HepG2 (cell line): ENCODE measurements at regions not wholly inside any gene's neighbourhood (a gene's known extent, or its start where the extent isn't known, plus 50 kb on each side); places are given as distances from the start of the nearest gene placed in this dataset.

ENCODE experiments used
- ATAC-seq: fragments of 200-7000 bp; cut with Tn5 transposase; 3 replicates; pipeline ENCODE4 v1.9.1; 2020; ENCODE audit warnings: mild to moderate bottlenecking, moderate library complexity
- BruUV-seq: library from RNA; stranded (reverse); fragments of 400-500 nt; replicated peaks from 2 replicates; lab custom pipeline; 2021; lab: Mats Ljungman, UMichigan
- CTCF ChIA-PET: fragments of 300-600 bp; formaldehyde crosslinking; extraction: SDS; loops from one replicate; lab custom pipeline; 2021; ENCODE audit warnings: low total read pairs, inconsistent platforms, low intra/inter-chr PET ratio; lab: Yijun Ruan, JAX
- POLR2A ChIA-PET: fragments of 350-600 bp; sonication (Branson Sonifier 250); formaldehyde crosslinking; loops from one replicate; lab custom pipeline; 2020; ENCODE audit warnings: antibody characterized with exemption, inconsistent platforms; lab: Yijun Ruan, JAX
- DNase-seq: peaks from one replicate; pipeline ENCODE4 v3.0.0-alpha.2; 2015; ENCODE audit warnings: low spot score
- FAIRE-seq: peaks from 3 replicates; lab custom pipeline; 2011; peaks lifted over from hg19 to GRCh38; lab: Jason Lieb, UNC
- H2AFZ ChIP-seq: one replicate; pipeline ENCODE4 v1.6.1; 2011; ENCODE audit warnings: low read length, inconsistent platforms
- H3K27ac ChIP-seq: fragments of 300-600 bp; 3 replicates; pipeline ENCODE4 v1.8.0; 2011; ENCODE audit warnings: mixed run types, mild to moderate bottlenecking, mixed read lengths, low read length, inconsistent platforms; ENCODE audit not compliant: insufficient read depth; ENCODE audit errors: extremely low read length
- H3K27me3 ChIP-seq, 2 experiments: fragments of 200-600 bp in 1 of 2; 2 replicates in 1 of 2; 3 replicates in 1 of 2; pipeline versions ENCODE4 v1.6.0 to v1.8.0; 2011; ENCODE audit warnings: low read length in 2 of 2, mild to moderate bottlenecking in 2 of 2, moderate library complexity in 2 of 2, inconsistent platforms in 1 of 2; ENCODE audit not compliant: insufficient read depth in 2 of 2, control insufficient read depth in 1 of 2
- H3K36me3 ChIP-seq, 2 experiments: fragments of 200-600 bp in 1 of 2; replicated peaks in 1 of 2; 2 replicates in 1 of 2; 3 replicates in 1 of 2; pipeline versions ENCODE4 v1.5.1 to v1.8.0; 2011; ENCODE audit warnings: low read length in 2 of 2, inconsistent platforms in 1 of 2; ENCODE audit not compliant: insufficient read depth in 2 of 2, control insufficient read depth in 1 of 2
- H3K4me1 ChIP-seq: 2 replicates; pipeline ENCODE4 v1.5.1; 2012; ENCODE audit warnings: low read length, inconsistent platforms; ENCODE audit not compliant: insufficient read depth
- H3K4me2 ChIP-seq: 2 replicates; pipeline ENCODE4 v1.6.0; 2011; ENCODE audit warnings: low read depth, low read length, inconsistent platforms
- H3K4me3 ChIP-seq, 3 experiments: fragments of 200-600 bp in 1 of 3; sonication (generic), shearing (Covaris generic) in 1 of 3; replicated peaks in 1 of 3; 2 replicates each; pipeline ENCODE4 v1.5.1; 2011 to 2016; ENCODE audit warnings: low read length in 3 of 3, inconsistent platforms in 2 of 3, low read depth in 2 of 3, mild to moderate bottlenecking in 2 of 3, control low read depth in 1 of 3, mixed read lengths in 1 of 3; ENCODE audit not compliant: insufficient read depth in 1 of 3
- H3K79me2 ChIP-seq: one replicate; pipeline ENCODE4 v1.6.1; 2011; ENCODE audit warnings: low read length, inconsistent platforms; ENCODE audit not compliant: insufficient read depth
- H3K9ac ChIP-seq: 2 replicates; pipeline ENCODE4 v1.6.0; 2011; ENCODE audit warnings: mild to moderate bottlenecking, low read depth, low read length, inconsistent platforms; ENCODE audit not compliant: insufficient read depth
- H3K9me3 ChIP-seq: 2 replicates; pipeline ENCODE4 v1.5.1; 2012; ENCODE audit warnings: mild to moderate bottlenecking, low read length
- H4K20me1 ChIP-seq: 2 replicates; pipeline ENCODE4 v1.6.0; 2011; ENCODE audit warnings: inconsistent platforms, mild to moderate bottlenecking, low read length, moderate library complexity; ENCODE audit not compliant: insufficient read depth
- ATF7 ChIP-seq, 2 experiments: fragments of 450-650 bp in 1 of 2; sonication (generic) in 1 of 2; formaldehyde crosslinking in 1 of 2; IDR thresholded peaks; 2 replicates each; pipeline versions ENCODE4 v1.4.0 to v1.6.1; 2016 to 2020; ENCODE audit warnings: antibody characterized with exemption in 1 of 2, mild to moderate bottlenecking in 1 of 2, missing genetic modification reagents in 1 of 2
- CHD4 ChIP-seq: fragments of 200-600 bp; sonication (generic); IDR thresholded peaks from 2 replicates; pipeline ENCODE4 v1.7.0; 2017; ENCODE audit warnings: mild to moderate bottlenecking, low read length, borderline replicate concordance
- CSRNP1 ChIP-seq: sonication (generic); formaldehyde crosslinking; IDR thresholded peaks from 2 replicates; pipeline ENCODE4 v1.8.1; 2023; ENCODE audit warnings: mild to moderate bottlenecking, missing genetic modification reagents
- KLF9 ChIP-seq: IDR thresholded peaks from 2 replicates; pipeline ENCODE4 v1.6.1; 2016; ENCODE audit warnings: low read depth
- NFE2 ChIP-seq: sonication (generic); formaldehyde crosslinking; IDR thresholded peaks from 2 replicates; pipeline ENCODE4 v1.4.0; 2020; ENCODE audit warnings: missing genetic modification reagents
- NFIB ChIP-seq: sonication (generic); formaldehyde crosslinking; IDR thresholded peaks from 2 replicates; pipeline ENCODE4 v1.9.0; 2021; ENCODE audit warnings: missing genetic modification reagents, mild to moderate bottlenecking, borderline replicate concordance
- POGK ChIP-seq: sonication (generic); formaldehyde crosslinking; conservative IDR thresholded peaks from 2 replicates; pipeline ENCODE4 v1.8.0; 2022; ENCODE audit warnings: mild to moderate bottlenecking, moderate library complexity, missing genetic modification reagents
- POLR2AphosphoS5 ChIP-seq: IDR thresholded peaks from 2 replicates; pipeline ENCODE4 v1.6.1; 2012; ENCODE audit warnings: low read depth, low read length
- REPIN1 ChIP-seq: sonication (generic); formaldehyde crosslinking; IDR thresholded peaks from 2 replicates; pipeline ENCODE4 v1.8.0; 2022; ENCODE audit warnings: missing genetic modification reagents, low read depth, mild to moderate bottlenecking, borderline replicate concordance
- REXO4 ChIP-seq: sonication (generic); formaldehyde crosslinking; IDR thresholded peaks from 2 replicates; pipeline ENCODE4 v1.8.0; 2022; ENCODE audit warnings: missing genetic modification reagents, mild to moderate bottlenecking, borderline replicate concordance
- SPEN ChIP-seq: sonication (generic); formaldehyde crosslinking; IDR thresholded peaks from 2 replicates; pipeline ENCODE4 v1.5.1; 2020; ENCODE audit warnings: low read depth, mild to moderate bottlenecking, missing genetic modification reagents
- TCF7 ChIP-seq: sonication (generic); IDR thresholded peaks from 2 replicates; pipeline ENCODE4 v1.6.1; 2016; ENCODE audit warnings: antibody characterized with exemption, low read depth
- ZBTB8A ChIP-seq: sonication (generic); formaldehyde crosslinking; IDR thresholded peaks from 2 replicates; pipeline ENCODE4 v1.4.0; 2020; ENCODE audit warnings: mild to moderate bottlenecking, low read depth, missing genetic modification reagents, borderline replicate concordance
- ZNF296 ChIP-seq: sonication (generic); formaldehyde crosslinking; conservative IDR thresholded peaks from 2 replicates; pipeline ENCODE4 v1.5.0; 2020; ENCODE audit warnings: mild to moderate bottlenecking, missing genetic modification reagents
- ZNF367 ChIP-seq: sonication (generic); formaldehyde crosslinking; IDR thresholded peaks from 2 replicates; pipeline ENCODE4 v1.4.0; 2020; ENCODE audit warnings: missing genetic modification reagents, borderline replicate concordance
- ZNF557 ChIP-seq: sonication (generic); formaldehyde crosslinking; IDR thresholded peaks from 2 replicates; pipeline ENCODE4 v1.4.0; 2020; ENCODE audit warnings: missing genetic modification reagents
- ZNF724P ChIP-seq: sonication (generic); formaldehyde crosslinking; IDR thresholded peaks from 2 replicates; pipeline ENCODE4 v1.8.0; 2022; ENCODE audit warnings: missing genetic modification reagents, borderline replicate concordance
- ZNF775 ChIP-seq: sonication (generic); formaldehyde crosslinking; IDR thresholded peaks from 2 replicates; pipeline ENCODE4 v1.4.0; 2020; ENCODE audit warnings: missing genetic modification reagents, mild to moderate bottlenecking, moderate library complexity, borderline replicate concordance
- WGBS: methylation state at CpG from one replicate; pipeline ENCODE4 v1.1.6; 2017; ENCODE audit warnings: low lambda C conversion rate; 5-methylcytosine and 5-hydroxymethylcytosine counted together
- in situ Hi-C: cut with HindIII; loops from 2 replicates; pipeline ENCODE4 v1.10.0; 2017; ENCODE audit warnings: low pct_unique_long_range_greater_than_20kb; ENCODE audit not compliant: extremely low pct_ligation_motif_present
- intact Hi-C: fragments of 100-400 bp; cut with micrococcal nuclease; formaldehyde crosslinking; loops from one replicate; pipeline ENCODE4 v1.10.0; 2022; ENCODE audit not compliant: unreplicated experiment

GRCh38 chr21:31795992-31796391 is 64.1 kb upstream of the SCAF4 start:
- in situ Hi-C loops = no loop called here
- BruUV-seq = no TSS peak
- no peak for ATAC-seq
- TF ChIP-seq ZNF367 (CRISPR knock-in tag) (no peak), NFE2 (CRISPR knock-in tag) (no peak), KLF9 (CRISPR knock-in tag) (no peak), TCF7 (no peak), ZNF775 (CRISPR knock-in tag) (no peak), ATF7 (IDR thresholded peaks at IDR 0.05) (no peak), ATF7 (CRISPR knock-in tag; IDR thresholded peaks at IDR 0.05) (no peak), ZNF724P (CRISPR knock-in tag) (no peak), CHD4 (no peak), REXO4 (no peak), ZBTB8A (CRISPR knock-in tag) (no peak), POLR2AphosphoS5 (no peak), CSRNP1 (no peak), ZNF557 (CRISPR knock-in tag) (no peak), REPIN1 (no peak), NFIB (CRISPR knock-in tag) (no peak), POGK (no peak), SPEN (CRISPR knock-in tag) (no peak), ZNF296 (CRISPR knock-in tag) (no peak)

More at GRCh38 chr21:31795992-31796391, 64.1 kb upstream of the SCAF4 start:
- H3K79me2 ChIP-seq = no peaks in the 10 kb centered on the region
- no peaks in the 10 kb centered on the region for H3K4me1 ChIP-seq
- no peaks in the 10 kb centered on the region for H4K20me1 ChIP-seq
- no peak overlapping the region for H3K9ac ChIP-seq
- H3K27ac ChIP-seq = no peak overlapping the region
- no peak overlapping the region for H3K4me3 ChIP-seq
- no peak overlapping the region for H2AFZ ChIP-seq
- FAIRE-seq (no peak), DNase-seq (no peak)
- no peak overlapping the region for H3K4me2 ChIP-seq
- ChIA-PET CTCF (no interaction called here), POLR2A (no interaction called here)
- no peaks in the 10 kb centered on the region for H3K36me3 ChIP-seq
- WGBS = 0% methylated on average over 3 of the region's 3 CpGs
- no peaks in the 10 kb centered on the region for H3K9me3 ChIP-seq
- H3K27me3 ChIP-seq = peaks cover 1 to 18% of the 10 kb centered on the region in 2 experiments; a peak in 3 of 5 replicates
- intact Hi-C loops = no loop called here
